ENCODE measurements at regions not wholly inside any gene's neighbourhood (a gene's known extent, or its start where the extent isn't known, plus 50 kb on each side); places are given as distances from the start of the nearest gene placed in this dataset.

DNA sequence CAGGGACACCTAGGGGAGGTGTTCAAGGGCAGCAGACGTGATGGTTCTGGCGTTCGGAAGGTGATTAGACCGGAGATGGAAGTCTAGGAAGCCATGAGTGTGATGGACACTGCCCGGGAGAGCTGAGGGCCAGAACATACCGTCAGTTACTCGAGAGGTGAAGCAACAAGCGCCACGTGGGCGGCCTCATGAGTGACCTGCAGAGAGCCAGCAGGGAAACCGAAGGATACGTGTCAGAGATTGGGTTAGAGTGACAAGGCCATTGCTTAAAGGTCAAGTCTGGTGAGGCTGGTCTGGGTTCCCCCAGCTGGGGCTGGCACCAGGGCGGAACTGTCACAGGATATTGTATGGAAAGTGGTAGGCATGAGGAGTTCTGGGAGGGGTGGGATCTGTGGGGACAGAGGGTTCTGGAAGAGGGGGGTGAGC is 60.0 kb downstream of the C9orf50 start:
- no peak for TF ChIP-seq ZFX (IDR thresholded peaks at IDR 0.05; ENCODE audit: borderline replicate concordance)
- TF ChIP-seq, protein P1, sequence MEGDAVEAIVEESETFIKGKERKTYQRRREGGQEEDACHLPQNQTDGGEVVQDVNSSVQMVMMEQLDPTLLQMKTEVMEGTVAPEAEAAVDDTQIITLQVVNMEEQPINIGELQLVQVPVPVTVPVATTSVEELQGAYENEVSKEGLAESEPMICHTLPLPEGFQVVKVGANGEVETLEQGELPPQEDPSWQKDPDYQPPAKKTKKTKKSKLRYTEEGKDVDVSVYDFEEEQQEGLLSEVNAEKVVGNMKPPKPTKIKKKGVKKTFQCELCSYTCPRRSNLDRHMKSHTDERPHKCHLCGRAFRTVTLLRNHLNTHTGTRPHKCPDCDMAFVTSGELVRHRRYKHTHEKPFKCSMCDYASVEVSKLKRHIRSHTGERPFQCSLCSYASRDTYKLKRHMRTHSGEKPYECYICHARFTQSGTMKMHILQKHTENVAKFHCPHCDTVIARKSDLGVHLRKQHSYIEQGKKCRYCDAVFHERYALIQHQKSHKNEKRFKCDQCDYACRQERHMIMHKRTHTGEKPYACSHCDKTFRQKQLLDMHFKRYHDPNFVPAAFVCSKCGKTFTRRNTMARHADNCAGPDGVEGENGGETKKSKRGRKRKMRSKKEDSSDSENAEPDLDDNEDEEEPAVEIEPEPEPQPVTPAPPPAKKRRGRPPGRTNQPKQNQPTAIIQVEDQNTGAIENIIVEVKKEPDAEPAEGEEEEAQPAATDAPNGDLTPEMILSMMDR (IDR thresholded peaks at IDR 0.05), result no peak

Measured in 22Rv1 (cell line).